ENCODE measurements at regions not wholly inside any gene's neighbourhood (a gene's known extent, or its start where the extent isn't known, plus 50 kb on each side); places are given as distances from the start of the nearest gene placed in this dataset.
A peak's percentile ranks its signal among the peaks of the same experiment; 100 is the strongest.
"Not testable (repeated sequence)": the region's sequence is repeated elsewhere in the genome, so short reads cannot be mapped to it uniquely, and the experiment has no call there.

DNA sequence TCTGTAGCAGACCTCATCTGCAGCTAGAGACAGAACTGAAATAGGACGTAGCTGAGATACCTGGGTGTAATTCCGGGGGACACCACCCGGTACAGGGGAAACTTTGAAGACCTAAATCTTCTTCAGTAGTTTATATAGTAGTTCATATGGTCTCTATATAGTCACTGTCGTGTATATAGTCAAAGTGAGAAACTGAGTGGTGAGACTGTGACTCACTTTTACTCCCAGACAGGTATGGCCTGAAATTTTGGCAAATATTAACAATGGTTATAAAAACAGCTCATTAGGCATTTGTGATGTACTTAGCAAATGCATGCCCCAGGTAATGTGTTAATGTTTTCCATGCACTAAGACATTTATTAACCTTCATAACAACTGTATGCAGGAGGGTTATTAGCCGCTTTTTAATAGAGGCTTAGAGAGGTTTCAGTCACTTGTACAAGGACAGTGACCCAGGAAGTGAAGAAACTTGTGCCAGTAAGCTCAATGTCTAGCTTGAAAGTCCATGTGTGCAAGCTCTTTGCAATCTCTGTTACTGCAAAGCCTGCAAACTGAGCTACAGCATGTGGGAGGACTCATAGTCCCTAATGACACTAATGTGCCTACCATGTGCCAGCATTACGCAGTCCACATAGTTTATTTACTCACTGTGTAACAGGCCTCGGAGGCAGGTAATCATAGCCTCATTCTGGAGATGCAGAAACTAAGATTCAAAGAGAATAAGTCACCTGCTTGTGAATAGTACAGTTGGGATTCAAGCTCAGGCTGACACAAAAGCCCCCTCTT is 165.4 kb upstream of the CHD6 start:
- DNase-seq: no peak

DNA sequence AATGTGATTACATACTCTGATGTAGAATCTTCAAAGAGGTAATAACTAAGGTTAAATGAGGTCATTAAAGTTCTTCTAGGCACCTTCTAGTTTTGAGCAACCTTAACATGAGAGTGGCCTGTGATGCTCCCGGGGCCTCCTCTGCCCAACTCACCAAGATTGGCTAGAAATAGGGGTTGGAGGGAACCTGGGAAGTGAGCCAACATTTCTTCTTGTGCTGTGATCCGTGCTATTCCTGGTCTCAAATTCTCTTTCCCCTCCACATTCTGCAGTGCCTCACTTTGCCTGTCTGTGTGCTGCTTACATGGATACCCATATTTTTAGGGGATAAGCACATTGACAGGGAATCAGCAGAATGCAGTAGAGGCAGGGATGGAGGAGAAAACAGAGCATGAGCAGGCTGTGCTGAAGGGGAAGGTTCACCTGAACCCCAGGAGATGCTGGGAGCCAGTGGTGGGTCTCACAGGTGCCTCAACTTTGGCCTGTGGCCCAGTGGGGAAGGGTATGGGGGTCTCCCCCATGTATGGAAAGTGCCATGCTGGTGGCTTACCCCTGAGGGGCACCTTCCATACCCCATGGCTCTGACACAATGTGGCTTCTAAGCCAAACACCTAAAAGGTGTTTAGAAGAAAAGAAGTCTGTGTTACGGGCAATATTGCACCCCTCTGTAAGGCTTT is 164.7 kb upstream of the CHD6 start:
- DNase-seq: no peak

DNA sequence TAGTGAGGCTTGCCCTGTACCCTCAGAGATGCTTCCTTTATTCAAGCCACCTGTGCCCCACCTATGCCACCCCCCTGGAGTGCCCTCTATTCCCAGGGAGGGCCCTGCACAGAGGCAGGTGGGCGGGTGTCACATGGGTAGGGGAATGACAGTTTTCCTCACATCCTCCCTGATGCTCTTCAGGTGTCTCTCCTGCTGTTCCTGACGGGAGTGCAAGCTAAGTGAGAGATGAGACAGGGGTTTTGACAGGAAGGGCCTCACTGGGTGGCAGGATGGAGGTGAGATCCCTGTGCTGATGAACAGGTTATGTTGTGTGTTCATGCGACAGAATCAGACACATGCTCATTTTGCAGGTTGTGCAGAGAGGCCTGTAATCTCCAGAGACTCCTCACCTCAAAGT is 164.1 kb upstream of the CHD6 start:
- no peak for DNase-seq

DNA sequence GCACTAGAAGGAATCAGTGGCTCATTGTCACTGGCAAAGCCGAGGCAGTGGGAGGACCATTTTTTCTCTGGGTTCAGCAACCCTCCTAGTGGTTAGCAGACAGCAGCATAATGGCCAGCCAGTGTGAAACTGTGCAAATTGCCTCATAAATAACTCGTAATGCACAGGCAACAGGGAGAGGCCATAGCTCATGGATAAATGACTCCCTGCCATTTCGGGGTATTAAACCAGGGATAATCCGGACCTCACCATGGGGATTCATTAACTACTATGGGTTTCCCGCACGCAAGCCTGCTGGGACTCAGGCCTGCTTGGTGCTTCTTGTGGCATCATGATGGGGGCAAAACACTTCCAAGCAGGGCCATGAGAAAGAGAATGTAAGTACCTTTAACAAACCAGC is 158.2 kb upstream of the CHD6 start:
- DNase-seq: no peak

DNA sequence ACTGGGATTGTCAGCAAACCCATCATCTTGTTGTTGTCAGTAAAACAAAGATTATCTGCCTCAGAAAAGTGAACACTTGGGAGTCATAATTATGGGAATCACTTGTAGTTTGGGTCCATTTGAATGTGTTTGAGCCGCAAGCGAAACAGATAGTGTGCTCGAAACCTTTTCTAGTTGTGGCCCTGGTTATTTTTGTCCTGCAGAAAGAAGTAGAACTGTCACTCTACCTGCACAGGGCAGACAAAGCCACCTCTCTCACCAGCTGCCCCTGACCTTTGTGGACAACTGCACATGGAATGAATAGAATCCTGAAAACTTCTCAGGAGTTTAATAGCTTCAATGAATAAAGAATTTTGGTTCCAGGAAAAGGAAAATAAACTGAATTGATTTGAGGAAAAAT is 156.1 kb upstream of the CHD6 start:
- no peak for DNase-seq

DNA sequence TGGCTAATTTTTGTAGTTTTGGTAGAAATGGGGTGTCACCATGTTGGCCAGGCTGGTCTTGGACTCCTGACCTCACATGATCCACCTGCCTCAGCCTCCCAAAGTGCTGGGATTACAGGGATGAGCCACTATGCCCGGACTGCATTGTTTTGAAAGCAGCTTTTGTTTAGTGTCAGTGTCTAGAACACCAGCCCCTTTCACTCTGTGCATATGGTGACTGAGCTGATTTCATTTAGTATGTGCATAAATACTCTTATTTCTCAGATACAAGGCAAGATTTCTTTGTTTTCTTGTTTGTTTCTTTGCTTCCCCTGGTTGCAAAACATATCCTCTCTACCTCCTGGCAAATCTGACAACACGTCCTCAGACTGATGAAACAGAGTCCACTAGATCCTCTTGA is 152.8 kb upstream of the CHD6 start:
- DNase-seq: no peak

DNA sequence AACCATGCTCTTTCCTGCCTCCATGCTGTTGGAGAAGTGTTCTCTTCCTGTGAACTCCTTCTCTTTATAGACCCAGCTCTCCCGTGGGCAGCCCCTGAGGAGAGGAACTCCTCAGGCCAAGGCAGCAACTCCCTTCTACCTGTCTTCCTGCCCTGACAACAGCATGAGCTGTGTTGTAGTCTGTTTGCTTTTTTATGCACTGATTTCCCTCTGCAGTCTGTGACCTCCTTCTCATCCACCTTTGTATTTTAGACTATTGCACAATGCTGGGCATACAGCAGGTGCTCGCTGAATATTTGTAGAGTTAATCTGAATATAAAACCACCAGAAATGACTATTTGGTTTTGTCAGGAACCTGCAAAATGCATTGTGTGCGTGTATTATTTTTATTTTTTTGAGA is 152.2 kb upstream of the CHD6 start:
- no peak for DNase-seq

DNA sequence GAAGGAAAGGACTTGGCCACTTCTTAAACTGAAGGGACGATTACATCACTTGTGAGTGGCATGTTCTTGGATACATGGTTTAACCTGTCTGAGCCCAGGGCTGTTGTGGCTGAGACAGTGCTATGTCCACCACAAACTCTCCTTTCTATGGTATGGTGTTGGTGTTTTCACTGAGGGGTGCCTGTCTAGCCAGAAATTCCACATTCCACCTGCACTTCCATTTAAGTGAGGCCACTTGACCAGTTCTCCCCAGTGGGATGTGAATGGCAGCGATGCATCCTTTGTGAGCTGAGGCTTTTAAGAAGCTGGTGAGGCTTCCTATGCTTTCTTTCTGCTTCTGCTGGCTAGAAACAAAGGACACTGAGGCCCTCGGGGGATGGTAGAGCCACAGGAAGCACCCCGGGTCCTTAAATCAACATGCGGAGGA is 151.4 kb upstream of the CHD6 start:
- DNase-seq: no peak

DNA sequence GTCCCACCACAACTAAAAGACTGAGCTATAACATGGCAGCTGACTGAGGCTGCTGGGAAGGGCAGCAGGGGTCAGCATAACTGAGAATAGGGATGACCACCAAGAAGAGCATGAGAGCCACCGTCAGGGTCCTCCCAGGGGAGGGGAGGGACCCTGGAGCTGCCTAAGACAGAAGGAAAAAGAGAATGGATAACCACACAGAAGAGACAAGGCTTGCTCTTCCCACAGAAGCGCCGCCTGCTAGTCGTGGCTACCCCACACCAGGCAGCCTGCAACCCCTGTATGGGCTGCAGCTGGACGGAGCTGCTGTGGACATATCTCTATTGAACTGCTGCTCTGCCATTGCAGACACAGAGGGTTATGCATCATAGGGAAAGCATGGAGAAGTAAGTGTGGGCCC is 132.0 kb upstream of the CHD6 start:
- no peak for DNase-seq

DNA sequence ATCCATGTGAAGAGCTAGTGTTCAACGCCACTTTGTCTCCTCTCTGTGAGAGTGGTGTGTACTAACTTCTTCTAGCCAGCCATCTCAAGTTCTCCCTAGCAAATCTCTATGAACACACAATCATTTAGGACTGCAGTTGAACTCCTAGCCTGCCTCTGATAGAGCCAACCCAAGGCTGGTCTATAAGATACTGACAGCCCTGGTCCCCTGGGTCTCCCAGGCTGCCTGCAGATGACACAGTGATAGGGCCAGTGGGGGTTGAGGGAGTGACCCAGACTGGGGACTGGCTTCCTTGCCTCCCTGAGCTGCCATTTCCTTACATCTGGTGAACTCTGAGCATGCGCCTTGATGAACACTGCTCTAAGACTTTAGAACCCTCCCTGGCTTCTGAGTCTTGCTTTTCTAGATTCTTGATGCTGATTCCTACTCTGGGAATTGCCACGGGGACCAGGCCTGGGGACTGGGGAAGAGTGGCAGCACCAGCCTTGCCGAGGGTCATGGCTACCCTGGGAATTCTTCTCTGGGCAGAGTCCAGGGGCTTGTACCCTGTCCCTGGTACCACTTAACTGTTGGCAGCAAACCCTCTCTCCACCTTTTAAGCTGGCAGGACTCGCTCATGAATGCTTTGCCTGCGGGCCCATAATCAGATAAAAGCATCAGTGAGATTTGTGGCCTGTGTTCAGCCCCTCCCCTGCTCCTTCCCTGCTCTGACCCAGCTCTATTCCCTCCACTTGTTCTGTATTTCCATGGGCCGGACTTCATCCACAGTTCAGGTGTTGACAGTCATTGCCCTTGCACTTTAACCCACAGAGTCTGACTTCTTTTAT is 130.8 kb upstream of the CHD6 start:
- no peak for DNase-seq

DNA sequence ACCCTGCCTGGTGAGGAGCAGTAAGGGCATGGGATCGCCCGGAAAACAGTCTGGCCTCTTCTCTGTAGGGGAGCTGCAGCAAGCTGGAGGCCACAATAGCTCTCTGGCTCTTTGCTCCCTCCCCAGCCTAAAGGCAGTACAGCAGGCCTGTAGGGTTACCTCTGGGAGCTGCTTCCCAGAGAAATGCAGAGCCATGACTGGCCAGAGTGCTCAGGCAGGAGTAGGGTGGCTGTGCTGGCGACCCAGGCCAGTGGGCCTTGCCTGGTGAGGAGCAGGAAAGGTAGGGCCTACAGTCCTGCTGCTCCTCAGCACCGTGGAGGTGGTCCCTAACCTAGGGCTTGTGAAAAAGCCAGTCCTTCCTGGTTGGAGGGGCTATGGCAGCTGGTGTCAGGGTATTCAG is 129.9 kb upstream of the CHD6 start:
- DNase-seq: no peak

DNA sequence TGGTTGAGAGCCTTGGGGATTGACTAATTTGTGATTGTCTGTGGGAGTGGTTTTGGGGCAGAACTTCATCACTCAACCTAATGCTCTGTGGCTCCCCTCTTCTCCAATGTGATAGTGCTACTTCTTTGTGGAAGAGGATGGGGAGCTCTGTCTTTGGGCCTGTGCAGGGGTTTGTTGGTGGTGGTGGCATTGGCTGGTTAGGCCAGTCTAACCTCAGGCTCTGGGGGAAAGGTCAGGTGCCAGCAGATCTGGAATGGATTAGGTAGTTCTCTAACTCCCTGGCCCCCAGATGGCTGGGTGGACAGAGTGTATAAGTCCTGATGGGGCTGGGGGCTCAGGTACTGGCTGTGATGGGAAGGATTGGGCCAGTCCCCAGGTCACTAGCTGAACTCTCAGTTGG is 129.0 kb upstream of the CHD6 start:
- no peak for DNase-seq

DNA sequence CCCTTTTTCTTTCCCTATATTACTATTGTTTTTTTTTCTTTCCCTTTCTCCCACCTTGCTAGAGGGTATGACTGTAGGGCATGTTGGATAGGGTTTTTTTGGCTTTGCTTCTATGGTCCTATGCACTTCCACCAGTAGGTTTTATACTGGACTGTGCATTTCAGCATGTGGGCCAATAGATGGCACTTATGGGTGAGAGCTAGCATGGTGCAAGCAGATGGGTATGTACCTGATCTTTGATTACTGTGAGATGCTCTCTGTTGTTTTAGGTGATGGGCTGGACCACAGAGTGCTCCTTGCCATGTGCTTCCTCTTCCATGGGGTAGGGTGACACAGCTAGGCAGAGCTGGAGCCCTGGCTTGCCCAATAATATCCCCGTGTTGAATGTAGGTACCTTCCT is 128.5 kb upstream of the CHD6 start:
- DNase-seq: no peak

DNA sequence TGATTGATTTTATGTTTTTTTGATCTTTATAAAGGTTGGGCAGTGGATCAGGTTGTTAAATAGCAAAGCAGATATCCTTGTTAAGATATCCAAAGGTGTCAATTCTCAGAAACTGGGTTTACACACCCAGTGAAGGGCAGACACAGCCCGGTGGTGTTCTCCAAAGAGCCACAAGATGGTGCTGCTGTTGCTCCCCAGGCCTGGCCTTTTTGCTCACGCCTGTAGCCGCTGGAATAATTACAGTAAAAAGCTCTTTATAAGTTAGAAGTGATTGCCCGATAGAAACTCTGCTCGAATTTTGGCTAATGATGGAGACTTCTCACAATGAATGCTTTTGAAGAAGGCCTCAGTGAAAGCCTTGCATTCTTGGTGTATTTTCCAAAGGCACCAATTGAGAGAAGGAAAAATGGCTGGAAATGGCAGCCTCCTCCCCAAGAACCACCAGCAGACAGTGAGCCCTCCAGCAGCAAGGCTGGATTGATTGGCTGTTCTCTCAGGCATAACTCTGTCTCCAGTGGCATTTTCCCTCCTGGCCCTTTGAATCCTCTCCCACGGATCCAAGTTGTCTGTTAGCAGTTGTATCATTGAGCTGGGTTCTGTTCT is 120.5 kb upstream of the CHD6 start:
- DNase-seq: peak; percentile 29

DNA sequence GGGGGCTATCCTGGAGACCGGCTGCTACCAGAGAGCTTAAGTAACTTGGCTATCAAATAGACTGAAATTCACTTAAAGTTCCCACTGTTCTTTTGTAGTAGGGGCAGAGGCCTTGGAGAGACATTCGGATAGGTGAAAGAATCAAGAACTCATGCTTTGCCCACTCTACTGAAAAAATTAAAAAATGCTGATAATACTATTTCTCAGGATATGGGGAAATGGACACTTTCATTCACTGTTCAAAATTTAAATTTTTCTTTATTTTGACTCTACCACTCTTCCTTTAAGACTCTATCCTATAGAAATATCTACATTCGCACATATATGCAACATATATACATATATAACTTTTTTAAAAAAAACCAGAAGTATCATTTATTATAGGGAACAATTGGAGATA is 117.8 kb upstream of the CHD6 start:
- no peak for DNase-seq

DNA sequence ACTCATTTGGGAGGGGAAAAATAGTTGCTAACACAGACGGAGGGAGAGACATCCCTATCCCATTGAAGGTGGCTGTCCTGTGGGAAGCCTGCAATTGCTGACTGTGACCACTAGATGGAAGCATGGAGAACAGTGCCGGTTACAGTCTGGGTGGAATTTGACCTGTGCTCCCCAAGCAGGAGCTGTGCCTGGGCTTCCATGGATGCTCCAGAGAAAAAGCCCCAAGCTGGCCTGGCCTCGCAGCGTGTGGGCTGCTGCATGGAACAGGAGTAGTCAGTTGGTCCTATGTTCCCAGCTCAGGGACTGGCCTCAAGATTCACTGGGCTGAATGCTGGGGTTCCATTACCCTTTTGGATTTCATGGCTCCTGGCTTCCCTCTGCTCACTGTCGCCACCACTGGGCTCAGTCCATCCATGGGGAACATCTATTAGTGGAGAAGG is 116.3 kb upstream of the CHD6 start:
- DNase-seq: peak; percentile 23

DNA sequence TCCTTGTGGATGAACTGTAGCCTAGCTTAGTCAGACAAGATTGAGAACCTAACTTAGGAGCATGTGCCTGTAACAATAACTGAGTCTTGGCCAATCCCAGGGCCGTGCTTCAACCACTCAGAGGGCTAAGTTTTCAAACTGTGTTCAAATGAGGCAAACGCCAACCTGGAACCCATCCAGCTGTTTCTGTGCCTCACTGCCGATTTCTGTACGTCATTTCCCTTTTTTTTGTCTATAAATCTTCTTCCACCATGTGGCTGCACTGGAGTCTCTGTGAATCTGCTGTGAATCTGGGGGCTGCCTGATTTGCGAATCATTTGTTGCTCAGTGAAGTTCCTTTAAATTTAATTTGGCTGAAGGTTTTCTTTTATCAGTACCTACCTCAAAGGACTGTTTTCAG is 115.0 kb upstream of the CHD6 start:
- no peak for DNase-seq

DNA sequence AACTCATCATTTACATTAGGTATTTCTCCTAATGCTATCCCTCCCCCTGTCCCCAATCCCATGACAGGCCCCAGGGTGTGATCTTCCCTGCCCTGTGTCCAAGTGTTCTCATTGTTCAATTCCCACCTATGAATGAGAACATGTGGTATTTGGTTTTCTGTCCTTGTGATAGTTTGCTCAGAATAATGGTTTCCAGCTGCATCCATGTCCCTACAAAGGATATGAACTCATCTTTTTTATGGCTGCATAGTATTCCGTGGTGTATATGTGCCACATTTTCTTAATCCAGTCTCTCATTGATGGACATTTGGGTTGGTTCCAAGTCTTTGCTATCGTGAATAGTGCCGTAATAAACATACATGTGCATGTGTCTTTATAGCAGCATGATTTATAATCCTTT is 113.0 kb upstream of the CHD6 start:
- not testable (repeated sequence) for DNase-seq

DNA sequence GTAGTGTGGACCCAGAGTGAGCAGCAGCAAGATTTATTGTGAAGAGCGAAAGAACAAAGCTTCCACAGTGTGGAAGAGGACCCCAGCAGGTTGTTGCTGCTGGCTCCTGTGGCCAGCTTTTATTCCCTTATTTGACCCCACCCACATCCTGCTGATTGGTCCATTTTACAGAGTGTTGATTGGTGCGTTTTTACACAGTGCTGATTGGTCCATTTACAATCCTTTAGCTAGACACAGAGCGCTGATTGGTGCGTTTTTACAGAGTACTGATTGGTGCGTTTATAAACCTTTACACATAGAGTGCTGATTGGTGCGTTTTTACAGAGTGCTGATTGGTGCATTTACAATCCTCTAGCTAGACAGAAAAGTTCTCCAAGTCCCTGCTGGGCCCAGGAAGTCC is 109.5 kb upstream of the CHD6 start:
- DNase-seq: not testable (repeated sequence)

DNA sequence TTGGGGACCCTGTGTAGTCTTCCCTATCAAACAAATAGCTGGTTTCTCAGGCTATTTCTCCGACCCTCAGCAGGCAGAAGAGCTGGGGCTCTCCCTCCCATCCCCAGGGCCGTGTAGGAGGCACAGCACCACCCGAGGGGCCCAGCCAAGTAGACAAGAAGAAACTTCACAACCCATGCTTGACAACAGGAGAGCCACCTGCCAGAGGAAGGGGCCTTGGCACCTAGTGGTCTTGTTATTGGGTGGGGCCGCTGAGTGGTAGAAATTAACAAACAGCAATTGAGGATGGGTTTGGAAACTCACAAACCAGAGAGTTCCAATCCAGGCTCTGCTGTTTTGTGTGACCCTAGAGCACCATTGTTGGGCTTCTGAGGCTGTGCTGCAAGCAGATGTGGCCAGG is 108.5 kb upstream of the CHD6 start:
- no peak for DNase-seq

DNA sequence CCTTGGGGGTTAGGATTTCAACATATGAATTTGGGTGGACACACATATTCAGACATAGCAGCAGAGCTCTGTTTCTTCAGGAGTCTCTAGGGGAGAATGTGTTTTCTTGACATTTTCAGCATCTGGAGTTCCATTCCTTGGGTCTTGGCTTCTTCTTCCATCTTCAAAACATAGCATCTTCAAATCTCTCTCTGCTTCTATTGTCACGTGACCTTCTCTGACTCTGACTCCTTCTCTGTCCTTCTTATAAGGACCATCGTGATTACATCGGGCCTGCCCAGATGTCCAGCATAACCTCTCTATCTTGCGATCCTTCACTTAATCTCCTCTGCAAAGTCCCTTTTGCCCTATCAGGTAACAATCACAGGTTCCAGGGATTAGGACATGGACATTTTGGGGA is 101.0 kb upstream of the CHD6 start:
- no peak for DNase-seq

DNA sequence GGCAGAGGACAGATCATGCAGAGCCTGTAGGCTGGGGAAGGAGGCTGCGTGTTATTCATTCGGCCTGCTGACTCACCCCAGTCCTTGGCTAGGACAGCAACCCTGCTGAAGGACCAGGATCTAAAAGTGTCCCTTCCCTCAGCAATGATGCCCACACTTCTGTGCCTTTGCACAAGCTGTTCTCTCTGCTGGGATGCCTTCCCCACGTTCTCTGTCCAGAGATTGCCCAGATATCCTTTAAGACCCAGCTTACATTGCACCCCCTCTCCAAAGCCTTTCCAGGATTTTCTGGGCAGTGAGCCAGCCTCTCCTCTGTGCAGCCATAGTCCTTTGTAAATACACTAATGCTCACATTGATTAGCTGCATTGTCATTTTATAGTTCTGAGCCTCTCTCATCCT is 99.3 kb upstream of the CHD6 start:
- DNase-seq: no peak

DNA sequence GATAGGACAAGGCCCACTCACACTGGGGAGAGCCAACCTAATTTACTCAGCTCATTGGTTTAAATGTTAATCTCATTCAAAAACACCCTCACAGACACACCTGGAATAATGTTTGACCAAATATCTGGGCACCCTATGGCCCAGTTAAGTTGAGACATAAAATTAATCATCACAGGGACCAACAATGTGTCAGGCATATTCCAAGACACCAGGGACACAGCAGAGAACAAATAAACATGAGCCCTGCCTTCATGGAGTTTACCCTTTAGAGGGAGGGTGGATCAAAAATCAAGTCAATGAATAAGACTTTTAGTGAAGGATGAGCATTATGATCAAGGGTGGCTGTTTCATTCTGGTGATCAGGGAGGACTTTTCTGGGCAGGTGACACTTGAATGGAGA is 98.7 kb upstream of the CHD6 start:
- DNase-seq: no peak

DNA sequence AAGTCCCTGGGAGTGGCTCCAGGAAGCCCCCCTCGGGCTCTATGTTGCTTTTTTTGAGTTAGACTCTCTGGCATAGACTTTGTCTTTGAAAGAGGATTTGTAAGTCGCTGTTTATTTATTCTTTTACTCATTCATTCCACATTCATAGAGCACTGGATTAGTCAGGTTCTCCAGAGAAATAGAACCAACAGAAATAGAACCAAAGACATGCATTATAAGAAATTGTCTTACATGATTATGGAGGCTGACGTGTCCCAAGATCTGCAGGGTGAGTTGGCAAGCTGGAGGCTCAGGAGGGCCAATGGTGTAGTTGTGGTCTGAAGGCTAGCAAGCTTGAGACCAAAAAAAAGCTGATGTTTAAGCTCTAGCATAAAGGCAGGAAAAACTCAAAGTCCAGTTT is 98.3 kb upstream of the CHD6 start:
- no peak for DNase-seq
